IPS-18a (cell line): ENCODE measurements at regions not wholly inside any gene's neighbourhood (a gene's known extent, or its start where the extent isn't known, plus 50 kb on each side); places are given as distances from the start of the nearest gene placed in this dataset.

Experiments
- H3K27ac ChIP-seq: one replicate; pipeline ENCODE4 v1.5.1; 2013; ENCODE audit warnings: low read length
- H3K27me3 ChIP-seq: one replicate; pipeline ENCODE4 v1.6.1; 2013; ENCODE audit warnings: mild to moderate bottlenecking, low read length; ENCODE audit not compliant: control insufficient read depth, insufficient read depth
- H3K36me3 ChIP-seq: one replicate; pipeline ENCODE4 v1.6.1; 2013; ENCODE audit warnings: low read depth, low read length; ENCODE audit not compliant: control insufficient read depth
- H3K4me1 ChIP-seq: one replicate; pipeline ENCODE4 v1.6.1; 2013; ENCODE audit warnings: low read depth, low read length; ENCODE audit not compliant: control insufficient read depth
- H3K4me3 ChIP-seq: one replicate; pipeline ENCODE4 v1.5.1; 2013; ENCODE audit warnings: low read length
- H3K9ac ChIP-seq: one replicate; pipeline ENCODE4 v1.6.1; 2013; ENCODE audit warnings: mild to moderate bottlenecking, low read length, moderate library complexity
- H3K9me3 ChIP-seq: one replicate; pipeline ENCODE4 v1.6.1; 2013; ENCODE audit warnings: low read depth, low read length; ENCODE audit not compliant: control insufficient read depth

DNA sequence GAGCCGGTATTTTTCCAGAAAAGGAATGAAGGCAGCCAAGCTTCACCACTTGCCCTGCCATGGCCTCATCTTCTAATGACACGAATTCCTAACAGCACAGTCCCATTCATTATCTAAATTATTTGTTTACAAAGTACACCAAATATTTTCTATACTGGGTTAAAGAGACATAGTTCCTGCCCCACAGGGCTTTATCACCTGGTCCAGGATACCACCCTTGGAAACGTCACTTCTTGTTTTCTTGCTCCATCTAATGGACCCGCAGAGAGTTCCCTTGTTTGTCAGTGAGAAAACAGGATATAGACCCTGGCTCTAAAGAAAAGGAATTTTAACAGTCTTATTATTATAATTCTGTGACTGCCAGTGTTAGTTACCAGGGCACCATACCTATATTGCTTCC, 1165.4 kb downstream of the GATA3 start:
- H3K4me1 ChIP-seq, result no peaks in the 10 kb centered on the region
- H3K9me3 ChIP-seq, result no peaks in the 10 kb centered on the region
- no peaks in the 10 kb centered on the region for H3K36me3 ChIP-seq
- H3K27ac ChIP-seq, result no peak overlapping the region
- H3K9ac ChIP-seq, result no peak overlapping the region
- H3K4me3 ChIP-seq, result no peak overlapping the region
- no peaks in the 10 kb centered on the region for H3K27me3 ChIP-seq

GRCh38 chr10:9222917-9223316, 1168.4 kb downstream of the GATA3 start:
- H3K4me3 ChIP-seq, result no peak overlapping the region

DNA sequence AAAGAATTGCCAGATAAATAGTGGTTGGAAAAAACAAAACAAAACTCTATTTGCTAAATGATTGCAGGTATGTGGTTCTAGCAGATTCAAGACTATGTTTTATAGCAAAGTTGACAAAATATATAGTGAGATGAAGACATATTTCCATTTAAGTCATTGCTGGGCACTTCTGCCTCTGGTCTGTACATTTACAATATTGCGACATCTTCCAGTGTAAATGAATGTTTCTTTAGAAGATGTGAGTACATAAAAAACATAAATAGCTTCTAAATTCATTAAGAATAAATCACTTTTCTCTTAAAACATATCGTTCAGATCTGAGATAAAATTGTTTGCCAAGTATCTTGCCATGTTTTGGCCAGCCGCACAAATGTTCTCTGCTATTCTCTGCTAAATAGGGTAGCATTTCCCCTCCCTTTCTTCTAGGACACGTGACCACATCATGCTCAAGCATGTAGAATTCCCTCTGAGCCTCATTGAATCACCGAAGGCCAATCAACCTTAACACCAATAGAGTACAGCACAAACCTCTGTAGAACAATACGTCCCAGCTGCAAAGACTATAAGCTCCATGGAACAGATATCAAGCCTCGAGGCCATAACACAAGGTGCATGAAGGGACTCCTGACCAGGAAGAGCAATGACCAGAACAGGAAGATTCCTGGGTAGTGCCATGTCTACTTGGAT, 1173.3 kb downstream of the GATA3 start:
- H3K4me3 ChIP-seq, result no peak overlapping the region
- no peaks in the 10 kb centered on the region for H3K9me3 ChIP-seq
- H3K36me3 ChIP-seq, result no peaks in the 10 kb centered on the region
- no peak overlapping the region for H3K9ac ChIP-seq
- H3K27me3 ChIP-seq, result no peaks in the 10 kb centered on the region
- no peaks in the 10 kb centered on the region for H3K4me1 ChIP-seq
- H3K27ac ChIP-seq, result no peak overlapping the region

More at GRCh38 chr10:9222917-9223316, 1168.4 kb downstream of the GATA3 start:
- Histone ChIP-seq H3K9ac (no peak overlapping the region), H3K9me3 (no peaks in the 10 kb centered on the region), H3K27me3 (no peaks in the 10 kb centered on the region), H3K36me3 (no peaks in the 10 kb centered on the region), H3K4me1 (no peaks in the 10 kb centered on the region), H3K27ac (no peak overlapping the region)

GRCh38 chr10:9228771-9229170, 1174.3 kb downstream of the GATA3 start:
- no peaks in the 10 kb centered on the region for H3K9me3 ChIP-seq
- no peak overlapping the region for H3K9ac ChIP-seq
- H3K4me3 ChIP-seq, result no peak overlapping the region
- no peaks in the 10 kb centered on the region for H3K4me1 ChIP-seq
- no peaks in the 10 kb centered on the region for H3K27me3 ChIP-seq
- no peak overlapping the region for H3K27ac ChIP-seq
- no peaks in the 10 kb centered on the region for H3K36me3 ChIP-seq

DNA sequence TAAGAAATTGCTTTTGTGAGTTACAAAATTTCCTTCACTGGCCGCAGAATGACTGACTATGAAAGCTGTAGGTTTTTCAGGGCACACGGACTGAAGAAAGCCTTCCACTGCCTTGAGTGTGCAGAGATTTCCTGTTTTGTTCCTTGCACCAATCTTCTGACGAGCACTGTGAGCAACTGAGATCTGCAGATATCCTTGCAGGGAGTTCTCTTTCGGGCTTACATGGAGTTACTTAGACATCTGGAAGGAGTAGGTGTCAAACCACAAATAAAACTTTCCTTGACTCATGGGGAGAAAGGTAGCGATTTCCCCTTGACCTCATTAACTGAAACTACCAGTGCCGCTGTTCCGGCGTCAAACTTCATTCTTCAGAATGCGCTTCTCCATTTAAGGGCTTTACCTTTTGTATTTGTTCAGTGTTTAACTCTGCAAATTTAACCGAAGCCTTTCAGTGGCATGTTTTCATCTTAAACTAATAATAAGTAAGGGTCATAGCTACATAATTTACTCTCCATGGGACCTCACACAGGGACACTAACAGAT, 1175.3 kb downstream of the GATA3 start:
- Histone ChIP-seq H3K4me3 (no peak overlapping the region), H3K4me1 (no peaks in the 10 kb centered on the region), H3K9me3 (no peaks in the 10 kb centered on the region), H3K27me3 (no peaks in the 10 kb centered on the region), H3K27ac (no peak overlapping the region), H3K9ac (no peak overlapping the region), H3K36me3 (no peaks in the 10 kb centered on the region)

DNA sequence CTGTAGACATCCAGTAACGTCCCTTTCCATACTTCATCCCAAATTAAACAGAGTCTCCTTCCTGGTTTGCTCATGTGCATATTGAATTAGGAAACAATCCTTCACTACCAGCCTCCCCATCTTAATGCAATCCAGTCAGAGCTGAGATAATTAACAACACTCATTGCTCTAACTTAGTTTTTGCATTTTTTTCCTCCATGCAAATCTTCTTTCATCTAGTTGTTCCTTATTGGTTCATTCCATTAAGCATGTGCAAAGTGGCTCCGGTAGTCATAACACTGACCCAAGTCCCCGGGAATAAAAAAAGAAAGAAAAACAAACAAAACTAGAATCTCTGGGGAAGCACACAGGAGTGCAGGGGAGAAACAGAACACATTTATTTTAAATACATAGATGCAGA, 1176.1 kb downstream of the GATA3 start:
- no peak overlapping the region for H3K4me3 ChIP-seq

GRCh38 chr10:9234191-9234590, 1179.7 kb downstream of the GATA3 start:
- Histone ChIP-seq H3K27ac (no peak overlapping the region), H3K27me3 (no peaks in the 10 kb centered on the region), H3K9ac (no peak overlapping the region), H3K36me3 (no peaks in the 10 kb centered on the region), H3K4me3 (no peak overlapping the region), H3K4me1 (no peaks in the 10 kb centered on the region), H3K9me3 (no peaks in the 10 kb centered on the region)

More for the DNA sequence above, 1176.1 kb downstream of the GATA3 start:
- H3K9ac ChIP-seq, result no peak overlapping the region
- H3K36me3 ChIP-seq, result no peaks in the 10 kb centered on the region
- no peaks in the 10 kb centered on the region for H3K9me3 ChIP-seq
- no peaks in the 10 kb centered on the region for H3K27me3 ChIP-seq
- no peaks in the 10 kb centered on the region for H3K4me1 ChIP-seq
- H3K27ac ChIP-seq, result no peak overlapping the region

DNA sequence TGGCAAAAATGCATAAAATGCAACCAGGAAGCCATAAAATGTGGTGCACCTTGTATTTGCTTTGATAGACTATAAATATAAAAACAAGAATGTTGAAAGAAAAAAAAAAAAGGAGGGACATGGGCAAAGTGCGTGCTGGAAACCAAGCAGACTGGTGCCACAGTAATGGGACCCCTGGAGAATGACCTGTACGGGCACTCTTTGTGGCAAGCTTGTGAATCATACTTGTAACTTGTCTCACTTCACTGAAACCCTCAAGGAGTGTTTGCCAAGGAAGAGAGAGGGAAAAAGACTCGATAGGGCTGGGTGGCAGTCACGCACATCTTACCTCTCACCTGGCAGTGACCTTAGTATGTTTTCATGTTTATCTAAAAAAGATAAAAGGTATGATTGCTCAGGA, 1183.6 kb downstream of the GATA3 start:
- Histone ChIP-seq H3K4me3 (no peak overlapping the region), H3K9ac (no peak overlapping the region), H3K27me3 (no peaks in the 10 kb centered on the region), H3K4me1 (no peaks in the 10 kb centered on the region), H3K9me3 (no peaks in the 10 kb centered on the region), H3K27ac (no peak overlapping the region), H3K36me3 (no peaks in the 10 kb centered on the region)

GRCh38 chr10:9239298-9239697, 1184.8 kb downstream of the GATA3 start:
- H3K27me3 ChIP-seq, result no peaks in the 10 kb centered on the region

GRCh38 chr10:9243941-9244411, 1189.5 kb downstream of the GATA3 start:
- Histone ChIP-seq H3K36me3 (no peaks in the 10 kb centered on the region), H3K4me3 (no peak overlapping the region), H3K9ac (no peak overlapping the region), H3K27me3 (no peaks in the 10 kb centered on the region), H3K9me3 (no peaks in the 10 kb centered on the region), H3K4me1 (no peaks in the 10 kb centered on the region), H3K27ac (no peak overlapping the region)

More at GRCh38 chr10:9239298-9239697, 1184.8 kb downstream of the GATA3 start:
- Histone ChIP-seq H3K9me3 (no peaks in the 10 kb centered on the region), H3K9ac (no peak overlapping the region), H3K27ac (no peak overlapping the region), H3K4me1 (no peaks in the 10 kb centered on the region), H3K36me3 (no peaks in the 10 kb centered on the region), H3K4me3 (no peak overlapping the region)

GRCh38 chr10:9244864-9245263, 1190.4 kb downstream of the GATA3 start:
- H3K9me3 ChIP-seq, result peaks cover 2% of the 10 kb centered on the region
- H3K27ac ChIP-seq, result no peak overlapping the region
- H3K4me3 ChIP-seq, result no peak overlapping the region
- H3K36me3 ChIP-seq, result no peaks in the 10 kb centered on the region
- H3K4me1 ChIP-seq, result no peaks in the 10 kb centered on the region
- H3K27me3 ChIP-seq, result no peaks in the 10 kb centered on the region
- H3K9ac ChIP-seq, result no peak overlapping the region

GRCh38 chr10:9253121-9253520, 1198.6 kb downstream of the GATA3 start:
- Histone ChIP-seq H3K27me3 (no peaks in the 10 kb centered on the region), H3K4me1 (no peaks in the 10 kb centered on the region), H3K9ac (no peak overlapping the region), H3K36me3 (no peaks in the 10 kb centered on the region), H3K4me3 (no peak overlapping the region), H3K27ac (no peak overlapping the region), H3K9me3 (peaks cover 3% of the 10 kb centered on the region)
